ENCODE measurements at regions not wholly inside any gene's neighbourhood (a gene's known extent, or its start where the extent isn't known, plus 50 kb on each side); places are given as distances from the start of the nearest gene placed in this dataset.

DNA sequence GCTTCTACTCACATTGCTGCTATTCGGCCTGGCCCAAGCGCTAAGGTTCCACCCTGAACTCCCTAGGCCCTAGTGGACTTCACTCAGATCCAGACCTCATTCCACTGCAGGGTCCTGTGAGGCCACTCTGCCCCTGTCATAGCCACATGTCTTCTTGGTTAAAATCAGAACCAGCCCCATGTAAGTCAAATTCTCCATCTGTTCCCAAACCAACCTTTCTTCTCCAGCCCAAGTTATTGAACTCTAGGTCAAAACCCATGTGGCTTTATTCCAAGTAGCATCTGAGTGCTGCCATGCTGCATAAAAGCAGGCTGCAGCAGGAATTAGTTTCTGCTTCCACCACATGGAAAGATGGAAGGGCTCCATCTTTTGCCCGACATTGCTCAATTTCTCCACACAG lies 281.2 kb downstream of the SNX13 start:
- DNase-seq (ENCODE audit: low read depth in 1 of 2, low spot score in 1 of 2) (no peak), FAIRE-seq (no peak), ATAC-seq (no peak)
- H3K9me3 ChIP-seq = no peaks in the 10 kb centered on the region
- WGBS (ENCODE audit: missing lambda C conversion rate) = 95% methylated on average over 3 of the region's 3 CpGs
- H3K4me1 ChIP-seq = peaks cover 22% of the 10 kb centered on the region
- CTCF ChIA-PET = interaction anchor here (1.0 to 1.2 kb wide), 2 partner anchors 11 to 12 kb away, joined by 3 to 4 read pairs; no protein-coding TSS in a partner anchor
- no peak overlapping the region for H3K4me2 ChIP-seq
- POLR2A ChIA-PET = no interaction called here
- no peak for TF ChIP-seq FOXS1 (CRISPR knock-in tag; IDR thresholded peaks at IDR 0.05)
- no peak for TF ChIP-seq KDM1A (IDR thresholded peaks at IDR 0.05; ENCODE audit: low read depth)
- TF ChIP-seq PHF8 (IDR thresholded peaks at IDR 0.05; ENCODE audit: borderline replicate concordance, low read depth) = no peak
- no peak for TF ChIP-seq SREBF2 (IDR thresholded peaks at IDR 0.05)
- TF ChIP-seq CEBPB (IDR thresholded peaks at IDR 0.05) = no peak
- no peak overlapping the region for H3K4me3 ChIP-seq
- no peak overlapping the region for H3K27ac ChIP-seq

DNA sequence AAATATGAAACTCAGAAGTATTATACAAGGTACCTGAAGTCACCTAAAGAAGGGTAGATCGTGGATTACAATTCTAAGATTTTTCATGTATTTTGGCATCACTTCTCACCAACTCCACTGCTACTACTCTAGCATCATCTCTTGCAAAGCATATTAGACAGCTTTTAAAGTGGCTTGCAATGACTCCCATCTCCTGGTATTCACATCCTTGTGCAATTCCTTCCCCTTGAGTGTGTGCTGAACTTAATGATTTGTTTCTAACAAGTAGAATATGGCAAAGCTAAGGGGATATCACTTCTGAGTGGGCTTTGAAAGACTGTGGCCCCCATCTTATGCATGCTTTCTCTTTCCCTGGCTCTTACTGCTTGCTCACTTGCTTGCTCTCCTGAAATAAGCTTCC lies 280.2 kb downstream of the SNX13 start:
- ATAC-seq = no peak
- no peak for FAIRE-seq
- Histone ChIP-seq H3K4me2 (no peak overlapping the region), H3K4me1 (peaks cover 22% of the 10 kb centered on the region), H3K27ac (peak overlapping the region in 1 of 2 experiments; percentile 27; a peak in 1 of 6 replicates), H3K4me3 (no peak overlapping the region), H3K9me3 (no peaks in the 10 kb centered on the region)
- DNase-seq (ENCODE audit: low read depth in 1 of 2, low spot score in 1 of 2) = no peak
- ChIA-PET POLR2A (no interaction called here), CTCF (interaction anchor here (0.6 to 0.7 kb wide), 2 partner anchors 13 to 693 kb away, joined by 3 read pairs; no protein-coding TSS in a partner anchor)
- no peak for TF ChIP-seq HEYL (CRISPR knock-in tag; IDR thresholded peaks at IDR 0.05)
- TF ChIP-seq RAD21 (conservative IDR thresholded peaks at IDR 0.05 in 1 of 2, IDR thresholded peaks at IDR 0.05 in 1 of 2) = no peak
- no peak for TF ChIP-seq JUN (IDR thresholded peaks at IDR 0.05)
- TF ChIP-seq GATA3 (IDR thresholded peaks at IDR 0.05; ENCODE audit: borderline replicate concordance) = no peak
- no peak for TF ChIP-seq HOXB13 (CRISPR knock-in tag; IDR thresholded peaks at IDR 0.05; ENCODE audit: low read depth)
- TF ChIP-seq ZFP36 (IDR thresholded peaks at IDR 0.05; ENCODE audit: borderline replicate concordance, partially characterized antibody) = no peak
- TF ChIP-seq NFE2L2 (conservative IDR thresholded peaks at IDR 0.05; ENCODE audit: low read length) = no peak
- no peak for TF ChIP-seq HDAC2 (IDR thresholded peaks at IDR 0.05)
- no peak for TF ChIP-seq NPAS2 (CRISPR knock-in tag; IDR thresholded peaks at IDR 0.05; ENCODE audit: borderline replicate concordance)
- no peak for TF ChIP-seq TFCP2L1 (CRISPR knock-in tag; IDR thresholded peaks at IDR 0.05)
- 79% methylated on average over 1 of the region's 1 CpG for WGBS (ENCODE audit: missing lambda C conversion rate)

- CTCF ChIA-PET = interaction anchor here (0.6 to 2.0 kb wide), 8 partner anchors 9 to 928 kb away, joined by 3 to 9 read pairs (median 3); no protein-coding TSS in a partner anchor
- DNase-seq (ENCODE audit: low read depth in 1 of 2, low spot score in 1 of 2) (no peak), FAIRE-seq (no peak), ATAC-seq (no peak)
- WGBS (ENCODE audit: missing lambda C conversion rate) = 85% methylated on average over 3 of the region's 3 CpGs
- H3K4me1 ChIP-seq = peaks cover 22% of the 10 kb centered on the region
- H3K4me2 ChIP-seq = peak overlapping the region; percentile 50
- H3K9me3 ChIP-seq = no peaks in the 10 kb centered on the region
- H3K4me3 ChIP-seq = no peak overlapping the region
- POLR2A ChIA-PET = no interaction called here
- TF ChIP-seq TFCP2L1 (CRISPR knock-in tag; IDR thresholded peaks at IDR 0.05) (no peak), NFE2L2 (conservative IDR thresholded peaks at IDR 0.05; ENCODE audit: low read length) (no peak), RNF2 (IDR thresholded peaks at IDR 0.05; ENCODE audit: borderline replicate concordance, low read depth) (no peak), ZC3H11A (IDR thresholded peaks at IDR 0.05) (no peak), CHD2 (IDR thresholded peaks at IDR 0.05; ENCODE audit: low read length, partially characterized antibody) (no peak), POLR2A (IDR thresholded peaks at IDR 0.05; ENCODE audit: low read length) (no peak), MAFK (IDR thresholded peaks at IDR 0.05; ENCODE audit: partially characterized antibody) (no peak), NPAS2 (CRISPR knock-in tag; IDR thresholded peaks at IDR 0.05; ENCODE audit: borderline replicate concordance) (no peak), NR3C1 (IDR thresholded peaks at IDR 0.05) (no peak), GATA3 (IDR thresholded peaks at IDR 0.05; ENCODE audit: borderline replicate concordance) (no peak), BHLHE40 (IDR thresholded peaks at IDR 0.05; ENCODE audit: low read depth, low read length) (no peak), JUNB (IDR thresholded peaks at IDR 0.05) (no peak), PHF8 (IDR thresholded peaks at IDR 0.05; ENCODE audit: borderline replicate concordance, low read depth) (no peak), SMC3 (IDR thresholded peaks at IDR 0.05) (no peak), ZNF302 (CRISPR knock-in tag; IDR thresholded peaks at IDR 0.05) (no peak), SREBF2 (IDR thresholded peaks at IDR 0.05) (no peak)
- TF ChIP-seq, protein P1, sequence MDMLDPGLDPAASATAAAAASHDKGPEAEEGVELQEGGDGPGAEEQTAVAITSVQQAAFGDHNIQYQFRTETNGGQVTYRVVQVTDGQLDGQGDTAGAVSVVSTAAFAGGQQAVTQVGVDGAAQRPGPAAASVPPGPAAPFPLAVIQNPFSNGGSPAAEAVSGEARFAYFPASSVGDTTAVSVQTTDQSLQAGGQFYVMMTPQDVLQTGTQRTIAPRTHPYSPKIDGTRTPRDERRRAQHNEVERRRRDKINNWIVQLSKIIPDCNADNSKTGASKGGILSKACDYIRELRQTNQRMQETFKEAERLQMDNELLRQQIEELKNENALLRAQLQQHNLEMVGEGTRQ (IDR thresholded peaks at IDR 0.05) = no peak
- H3K27ac ChIP-seq = peak overlapping the region; percentile 41 to 73; a peak in 5 of 6 replicates
These were observed 278.2 kb downstream of the SNX13 start for GRCh38 chr7:17661982-17662585.
